GM10248 (cell line): ENCODE measurements at regions not wholly inside any gene's neighbourhood (a gene's known extent, or its start where the extent isn't known, plus 50 kb on each side); places are given as distances from the start of the nearest gene placed in this dataset.

ENCODE experiments used
- CTCF ChIA-PET: fragments of 300-600 bp; sonication (Branson Sonifier 250); formaldehyde crosslinking; extraction: SDS; loops from one replicate; lab custom pipeline; 2021; ENCODE audit warnings: antibody characterized with exemption; lab: Yijun Ruan, JAX
- POLR2A ChIA-PET: fragments of 350-650 bp; sonication (Branson Sonifier 250); formaldehyde crosslinking; extraction: SDS; loops from one replicate; lab custom pipeline; 2020; ENCODE audit warnings: antibody characterized with exemption; lab: Yijun Ruan, JAX
- DNase-seq: peaks from one replicate; pipeline ENCODE4 v3.0.0; 2012; ENCODE audit errors: extremely low spot score
- CTCF ChIP-seq: IDR thresholded peaks from 2 replicates; pipeline ENCODE4 v1.5.1; 2012; ENCODE audit warnings: mild to moderate bottlenecking, low read depth; ENCODE audit errors: extremely low read depth, missing control alignments, control extremely low read depth

GRCh38 chr12:60180298-60180697 is 584.5 kb downstream of the SLC16A7 start:
- ChIA-PET CTCF (no interaction called here), POLR2A (no interaction called here)
- no peak for TF ChIP-seq CTCF
- DNase-seq: no peak

- no peak for TF ChIP-seq CTCF
- ChIA-PET CTCF (interaction anchor here (0.8 to 1.0 kb wide), 2 partner anchors 13 to 41 kb away, joined by 3 to 4 read pairs; no protein-coding TSS in a partner anchor), POLR2A (no interaction called here)
- no peak for DNase-seq
Measured at GRCh38 chr12:60182354-60182753, 586.5 kb downstream of the SLC16A7 start.

- POLR2A ChIA-PET: no interaction called here
- TF ChIP-seq CTCF: no peak
- CTCF ChIA-PET: no interaction called here
- DNase-seq: no peak
Measured at GRCh38 chr12:60184096-60184495, 588.3 kb downstream of the SLC16A7 start.

GRCh38 chr12:60185060-60185459 is 589.2 kb downstream of the SLC16A7 start:
- DNase-seq: no peak
- ChIA-PET CTCF (no interaction called here), POLR2A (no interaction called here)
- TF ChIP-seq CTCF: no peak

GRCh38 chr12:60191271-60191670 is 595.4 kb downstream of the SLC16A7 start:
- ChIA-PET CTCF (no interaction called here), POLR2A (no interaction called here)

GRCh38 chr12:60191676-60192359 is 596.0 kb downstream of the SLC16A7 start:
- DNase-seq: no peak
- no peak for TF ChIP-seq CTCF
- POLR2A ChIA-PET: no interaction called here
- CTCF ChIA-PET: no interaction called here

More at GRCh38 chr12:60191271-60191670, 595.4 kb downstream of the SLC16A7 start:
- TF ChIP-seq CTCF: no peak
- no peak for DNase-seq

- POLR2A ChIA-PET: no interaction called here
- DNase-seq: no peak
- TF ChIP-seq CTCF: no peak
- CTCF ChIA-PET: no interaction called here
Measured at GRCh38 chr12:60194678-60195077, 598.8 kb downstream of the SLC16A7 start.
